HG02943 (cell line): ENCODE measurements at regions not wholly inside any gene's neighbourhood (a gene's known extent, or its start where the extent isn't known, plus 50 kb on each side); places are given as distances from the start of the nearest gene placed in this dataset.
"Not testable (repeated sequence)": the region's sequence is repeated elsewhere in the genome, so short reads cannot be mapped to it uniquely, and the experiment has no call there.

Experiments used
- ATAC-seq: cut with Tn5 transposase; IDR thresholded peaks from one replicate; pipeline ENCODE4 v1.9.1; 2021; ENCODE audit warnings: mild to moderate bottlenecking, low read depth, moderate library complexity; ENCODE audit not compliant: unreplicated experiment

DNA sequence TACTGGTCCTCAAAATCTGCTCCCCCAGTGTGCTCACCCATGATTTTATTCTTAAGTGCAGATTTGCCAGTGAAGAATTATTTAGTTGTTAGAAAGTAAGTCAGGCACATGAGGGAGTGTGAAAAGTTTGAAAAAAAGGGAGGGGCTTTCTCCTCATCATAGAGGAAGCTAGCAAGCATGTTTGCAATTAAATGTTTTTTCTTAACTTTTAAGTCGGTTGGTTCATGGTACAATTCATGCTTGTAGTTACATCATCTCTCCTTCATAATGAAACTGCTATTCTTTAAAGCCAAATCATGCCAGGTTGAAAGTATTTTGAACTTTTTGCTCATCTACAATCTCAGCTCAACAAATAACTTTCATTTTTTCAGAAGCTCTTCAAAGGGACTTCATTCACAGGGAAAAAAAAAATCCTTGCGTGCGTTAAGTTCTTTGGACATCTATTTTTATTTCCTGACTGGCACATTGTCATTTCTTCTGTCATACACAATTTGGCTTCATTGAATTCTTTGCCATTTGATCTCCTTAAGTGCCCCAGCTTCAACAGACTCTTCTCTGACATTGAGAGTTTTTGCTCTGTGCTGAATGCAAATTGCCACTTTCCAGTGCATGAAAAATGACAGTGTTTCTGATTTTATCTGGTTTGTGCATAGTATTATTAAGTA is 456.9 kb downstream of the TMEM232 start:
- no peak for ATAC-seq

DNA sequence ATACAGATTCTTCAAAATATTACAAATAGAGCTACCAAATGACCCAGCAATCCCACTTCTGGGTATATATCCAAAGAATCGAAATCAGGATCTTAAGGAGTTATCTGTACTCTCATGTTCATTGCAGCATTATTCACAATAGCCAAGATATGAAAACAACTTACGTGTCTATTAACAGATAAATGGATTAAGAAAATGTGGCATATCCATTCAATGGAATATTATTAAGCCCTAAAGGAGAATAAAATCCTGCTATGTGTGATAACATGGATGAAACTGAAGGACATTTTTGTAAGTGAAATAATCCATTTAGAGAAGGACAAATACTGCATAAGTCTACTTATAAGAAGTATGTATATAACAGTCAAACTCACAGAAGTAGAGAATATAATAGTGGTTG is 450.6 kb downstream of the TMEM232 start:
- ATAC-seq: no peak

- ATAC-seq: not testable (repeated sequence)
Observed at GRCh38 chr5:110278449-110278848, 448.0 kb downstream of the TMEM232 start.

GRCh38 chr5:110284121-110284520 is 442.4 kb downstream of the TMEM232 start:
- not testable (repeated sequence) for ATAC-seq

GRCh38 chr5:110288766-110289511 is 437.5 kb downstream of the TMEM232 start:
- ATAC-seq: no peak

GRCh38 chr5:110289512-110289810 is 437.0 kb downstream of the TMEM232 start:
- ATAC-seq: no peak

GRCh38 chr5:110290542-110290941 is 435.9 kb downstream of the TMEM232 start:
- ATAC-seq: no peak

GRCh38 chr5:110294281-110294680 is 432.2 kb downstream of the TMEM232 start:
- ATAC-seq: no peak

- no peak for ATAC-seq
Observed at GRCh38 chr5:110297152-110297670, 429.3 kb downstream of the TMEM232 start.

GRCh38 chr5:110304176-110304575 is 422.3 kb downstream of the TMEM232 start:
- no peak for ATAC-seq

- no peak for ATAC-seq
Observed at GRCh38 chr5:110306650-110307049, 419.8 kb downstream of the TMEM232 start.

- no peak for ATAC-seq
Observed at GRCh38 chr5:110309222-110309621, 417.2 kb downstream of the TMEM232 start.

- not testable (repeated sequence) for ATAC-seq
Observed at GRCh38 chr5:110316566-110316965, 409.9 kb downstream of the TMEM232 start.

DNA sequence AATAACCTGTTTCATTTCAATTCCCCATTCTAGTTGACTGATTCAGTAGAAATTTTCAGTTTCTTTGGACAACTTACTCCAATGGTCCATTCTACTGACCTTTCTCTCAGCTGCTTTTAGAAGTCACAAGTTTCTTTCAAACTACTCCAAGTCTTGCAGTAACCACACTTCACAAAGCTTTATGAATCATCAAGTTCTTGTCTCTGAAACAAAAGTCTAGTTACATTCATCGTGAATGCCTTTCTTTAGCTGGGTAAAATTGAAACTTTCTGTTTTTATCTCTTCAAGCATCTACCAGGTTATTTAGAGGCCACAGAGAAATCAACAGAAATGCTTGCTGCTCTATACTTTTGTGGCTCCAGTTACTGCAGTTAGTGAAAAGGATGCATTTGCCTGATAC is 405.4 kb downstream of the TMEM232 start:
- no peak for ATAC-seq

DNA sequence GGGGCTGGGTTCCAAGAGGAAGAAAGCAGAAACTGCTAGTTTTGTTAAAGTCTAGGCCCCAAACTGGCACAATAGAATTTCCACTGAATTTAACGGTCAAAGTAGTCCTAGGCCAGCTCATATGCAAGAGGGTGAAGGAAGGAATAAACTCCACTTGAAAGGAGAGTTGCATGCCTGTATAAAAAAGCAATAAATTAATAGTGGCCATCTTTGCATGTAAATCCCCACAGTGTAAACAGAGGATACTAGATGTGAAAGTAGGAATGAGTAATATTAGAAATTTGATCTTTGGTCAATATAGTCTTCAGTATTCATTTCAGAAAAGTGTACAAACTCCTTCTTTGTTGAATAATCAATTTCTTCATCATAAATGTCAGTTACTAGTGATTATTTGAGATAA is 403.1 kb downstream of the TMEM232 start:
- ATAC-seq: no peak

DNA sequence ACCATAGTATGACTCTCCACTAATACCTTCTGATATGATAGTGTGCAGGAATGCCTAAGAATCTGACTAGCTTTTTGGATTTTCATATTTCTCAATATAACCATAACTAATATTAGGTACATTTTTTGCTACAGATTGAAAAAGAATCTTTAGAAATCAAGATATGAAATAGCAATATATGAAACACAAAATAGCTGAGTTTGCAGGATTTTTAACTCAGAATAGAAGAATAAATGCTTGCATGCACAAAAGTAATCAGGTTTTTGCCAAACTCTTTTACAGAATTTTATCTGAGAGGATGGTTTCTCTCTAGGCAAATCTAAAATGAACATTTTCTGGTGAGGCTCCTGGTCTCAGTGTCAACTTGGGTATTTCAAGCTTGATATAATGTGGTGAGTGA is 402.6 kb downstream of the TMEM232 start:
- no peak for ATAC-seq

DNA sequence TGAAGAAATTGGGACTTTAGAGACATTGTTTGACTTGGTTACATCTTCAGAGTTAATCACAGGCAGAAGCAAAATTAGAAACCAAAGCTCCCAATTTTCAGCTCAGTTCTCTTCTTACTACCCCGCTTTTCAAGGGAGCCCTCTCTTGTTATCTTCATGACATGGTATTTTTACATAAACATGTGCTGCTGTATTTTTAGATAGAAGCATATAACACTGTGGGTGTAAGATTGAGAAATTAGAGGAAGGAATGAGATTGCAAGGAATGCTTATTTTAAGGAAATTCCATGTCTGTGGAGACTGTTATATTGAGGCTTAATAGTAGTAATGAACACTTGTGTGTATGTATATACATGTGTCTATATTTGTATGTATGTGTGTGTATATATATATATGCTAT is 401.6 kb downstream of the TMEM232 start:
- ATAC-seq: no peak

DNA sequence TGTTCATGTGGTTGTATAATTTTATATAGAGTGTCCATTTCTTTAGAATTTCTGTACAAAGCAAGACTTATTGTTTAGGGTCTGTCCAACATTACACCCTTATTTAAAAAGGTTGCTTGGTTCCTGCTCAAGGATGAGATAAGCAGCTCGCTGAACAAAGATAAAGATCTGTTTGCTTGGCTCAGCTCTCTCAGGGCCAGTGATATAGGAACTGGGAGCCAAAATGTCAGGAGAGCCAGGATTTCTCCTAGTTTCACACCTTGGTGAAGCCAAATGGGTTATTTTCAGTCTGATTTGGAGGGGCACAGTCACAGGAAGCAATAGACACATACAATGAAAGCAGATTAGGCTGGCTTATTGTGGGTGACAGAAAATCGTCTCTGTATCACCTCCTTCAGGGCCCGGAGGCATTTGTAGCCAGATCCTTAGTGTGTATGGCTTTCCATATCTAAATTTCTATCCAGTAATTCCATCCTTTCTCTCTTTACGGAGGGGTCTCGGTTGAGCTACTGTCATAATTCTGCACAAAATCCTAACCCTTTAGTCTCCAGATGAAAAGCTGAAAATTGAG is 396.4 kb downstream of the TMEM232 start:
- ATAC-seq: no peak

DNA sequence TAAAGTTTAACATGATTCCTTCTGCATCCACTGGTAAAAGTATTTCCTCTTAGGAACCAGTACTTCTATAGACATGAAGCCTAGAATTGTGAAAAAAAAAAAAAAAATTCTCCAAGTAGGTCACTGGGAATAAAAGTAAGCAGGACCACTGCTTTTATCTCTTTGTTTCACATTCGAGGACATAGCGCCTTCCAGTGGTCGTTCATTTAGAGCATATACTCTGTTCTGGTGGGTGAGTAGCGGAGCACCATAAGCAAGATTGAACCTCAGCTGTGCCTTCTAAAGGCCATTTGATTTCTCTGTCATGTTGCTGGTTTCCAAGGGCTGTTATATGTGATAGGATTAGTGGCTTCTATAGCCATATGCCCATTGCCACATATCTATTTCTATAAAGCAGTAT is 393.1 kb downstream of the TMEM232 start:
- ATAC-seq: no peak

DNA sequence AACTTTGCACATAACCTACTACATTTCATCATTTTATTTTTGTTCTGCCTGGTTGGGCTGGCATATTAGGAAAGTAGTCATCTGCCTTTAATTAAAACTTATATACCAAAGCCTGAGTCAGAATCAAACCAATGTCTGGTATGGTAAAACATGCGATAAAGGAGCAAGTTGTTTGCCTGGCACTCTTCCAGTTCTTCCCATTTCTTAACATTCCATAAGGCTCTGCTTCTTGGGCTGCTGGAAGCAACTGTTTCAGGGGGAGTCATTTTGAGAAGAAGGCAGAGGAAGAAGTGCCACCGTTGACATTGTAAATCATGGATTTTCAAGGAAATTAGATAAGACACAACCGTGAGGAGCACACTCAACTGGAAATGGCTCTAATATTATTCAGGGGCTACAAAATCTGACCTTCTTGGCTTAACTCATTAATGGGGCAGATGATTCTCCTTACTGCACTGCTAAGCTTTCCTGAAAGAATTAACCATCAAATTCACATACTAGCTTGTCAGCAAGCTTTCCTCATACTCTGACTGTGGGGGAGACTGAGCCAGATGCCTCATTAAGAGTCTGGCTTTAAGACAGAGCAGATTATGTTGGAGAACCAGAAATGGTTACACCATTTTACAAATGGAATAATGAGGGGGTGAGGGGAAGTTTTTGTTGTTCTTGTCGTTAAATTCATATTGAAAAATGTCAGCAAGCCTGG is 391.0 kb downstream of the TMEM232 start:
- no peak for ATAC-seq
